ENCODE measurements at regions not wholly inside any gene's neighbourhood (a gene's known extent, or its start where the extent isn't known, plus 50 kb on each side); places are given as distances from the start of the nearest gene placed in this dataset.

DNA sequence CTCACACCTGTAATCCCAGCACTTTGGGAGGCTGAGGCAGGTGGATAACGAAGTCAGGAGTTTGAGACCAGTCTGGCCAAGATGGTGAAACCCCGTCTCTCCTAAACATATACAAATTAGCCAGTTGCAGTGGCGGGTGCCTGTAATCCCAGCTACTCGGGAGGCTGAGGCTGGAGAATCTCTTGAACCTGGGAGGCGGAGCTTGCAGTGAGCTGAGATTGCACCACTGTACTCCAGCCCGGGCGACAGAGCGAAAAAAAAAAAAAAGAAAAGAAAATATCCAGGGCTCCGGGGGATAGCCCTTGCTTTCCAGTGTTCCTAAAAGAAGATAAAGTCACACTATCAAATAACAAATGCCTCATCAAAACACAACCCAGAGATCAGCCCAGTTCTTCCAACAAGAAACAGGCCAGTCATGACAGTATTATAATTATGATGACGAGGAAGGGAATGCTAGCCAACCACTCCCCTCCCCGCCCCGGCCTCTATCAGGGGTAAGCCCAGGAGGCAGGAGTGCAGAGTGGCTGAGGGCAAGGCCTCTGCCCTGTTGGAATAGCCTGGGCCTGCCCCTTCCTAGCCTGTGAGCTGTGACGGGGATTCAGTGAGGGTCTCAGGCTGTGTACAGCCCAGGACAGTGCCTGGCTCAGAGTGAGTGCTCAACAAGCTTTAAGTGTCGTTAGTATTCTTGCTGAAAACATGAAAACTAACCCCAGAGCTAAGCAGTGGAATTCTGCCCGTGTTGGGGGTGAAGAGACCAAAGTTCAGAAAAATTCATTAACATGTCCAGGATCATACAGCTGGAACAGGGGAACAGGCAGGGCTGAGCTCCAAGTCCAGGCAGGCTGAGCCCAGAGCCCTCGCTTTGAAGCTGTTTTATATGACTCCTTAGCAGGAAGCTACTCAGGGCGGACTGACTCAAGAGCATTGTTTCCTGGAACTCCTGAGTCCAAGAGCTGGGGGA, 54.3 kb downstream of the FAM241B start:
- no peak for TF ChIP-seq EP300 (IDR thresholded peaks at IDR 0.05)
- TF ChIP-seq POLR2AphosphoS5 (IDR thresholded peaks at IDR 0.05): no peak
- TF ChIP-seq, protein P1, sequence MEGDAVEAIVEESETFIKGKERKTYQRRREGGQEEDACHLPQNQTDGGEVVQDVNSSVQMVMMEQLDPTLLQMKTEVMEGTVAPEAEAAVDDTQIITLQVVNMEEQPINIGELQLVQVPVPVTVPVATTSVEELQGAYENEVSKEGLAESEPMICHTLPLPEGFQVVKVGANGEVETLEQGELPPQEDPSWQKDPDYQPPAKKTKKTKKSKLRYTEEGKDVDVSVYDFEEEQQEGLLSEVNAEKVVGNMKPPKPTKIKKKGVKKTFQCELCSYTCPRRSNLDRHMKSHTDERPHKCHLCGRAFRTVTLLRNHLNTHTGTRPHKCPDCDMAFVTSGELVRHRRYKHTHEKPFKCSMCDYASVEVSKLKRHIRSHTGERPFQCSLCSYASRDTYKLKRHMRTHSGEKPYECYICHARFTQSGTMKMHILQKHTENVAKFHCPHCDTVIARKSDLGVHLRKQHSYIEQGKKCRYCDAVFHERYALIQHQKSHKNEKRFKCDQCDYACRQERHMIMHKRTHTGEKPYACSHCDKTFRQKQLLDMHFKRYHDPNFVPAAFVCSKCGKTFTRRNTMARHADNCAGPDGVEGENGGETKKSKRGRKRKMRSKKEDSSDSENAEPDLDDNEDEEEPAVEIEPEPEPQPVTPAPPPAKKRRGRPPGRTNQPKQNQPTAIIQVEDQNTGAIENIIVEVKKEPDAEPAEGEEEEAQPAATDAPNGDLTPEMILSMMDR (IDR thresholded peaks at IDR 0.05): no peak
- TF ChIP-seq POLR2A (IDR thresholded peaks at IDR 0.05): no peak
- Histone ChIP-seq H3K27me3 (peaks cover 8% of the 10 kb centered on the region), H3K36me3 (no peaks in the 10 kb centered on the region), H3K9me3 (no peaks in the 10 kb centered on the region), H3K27ac (peak overlapping the region; percentile 75), H3K4me3 (no peak overlapping the region), H3K4me1 (peaks cover 35% of the 10 kb centered on the region)
- WGBS: 54% methylated on average over 16 of the region's 17 CpGs
- DNase-seq (ENCODE audit: low spot score in 2 of 2): peak in 1 of 2 donors; percentile 4

DNA sequence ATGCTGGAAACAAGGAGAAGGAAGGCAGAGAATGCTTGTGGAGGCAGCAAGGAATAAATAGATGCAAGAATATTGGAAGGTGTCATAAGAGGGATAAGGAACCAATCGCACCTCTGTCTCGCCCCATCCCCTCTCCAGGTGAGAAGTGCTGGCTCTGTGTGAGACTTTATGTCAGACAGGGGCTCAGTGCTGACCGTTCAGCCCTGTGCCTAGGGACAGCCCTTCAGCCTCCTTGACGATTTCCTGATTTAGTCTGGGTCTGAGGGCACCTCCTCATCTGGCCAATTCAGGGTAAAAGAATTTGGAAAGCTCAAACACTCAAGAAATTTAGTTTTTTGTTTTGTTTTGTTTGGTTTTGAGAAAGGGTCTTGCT, 54.9 kb downstream of the FAM241B start:
- Histone ChIP-seq H3K27ac (peak overlapping the region; percentile 75), H3K4me3 (no peak overlapping the region), H3K9me3 (no peaks in the 10 kb centered on the region), H3K4me1 (peaks cover 35% of the 10 kb centered on the region), H3K27me3 (peaks cover under 1% of the 10 kb centered on the region), H3K36me3 (no peaks in the 10 kb centered on the region)
- TF ChIP-seq POLR2AphosphoS5 (IDR thresholded peaks at IDR 0.05) (no peak), EP300 (IDR thresholded peaks at IDR 0.05) (no peak), POLR2A (IDR thresholded peaks at IDR 0.05) (no peak)
- TF ChIP-seq, protein P1 (IDR thresholded peaks at IDR 0.05): no peak
- 78% methylated on average over 4 of the region's 4 CpGs for WGBS
- DNase-seq (ENCODE audit: low spot score in 2 of 2): no peak

DNA sequence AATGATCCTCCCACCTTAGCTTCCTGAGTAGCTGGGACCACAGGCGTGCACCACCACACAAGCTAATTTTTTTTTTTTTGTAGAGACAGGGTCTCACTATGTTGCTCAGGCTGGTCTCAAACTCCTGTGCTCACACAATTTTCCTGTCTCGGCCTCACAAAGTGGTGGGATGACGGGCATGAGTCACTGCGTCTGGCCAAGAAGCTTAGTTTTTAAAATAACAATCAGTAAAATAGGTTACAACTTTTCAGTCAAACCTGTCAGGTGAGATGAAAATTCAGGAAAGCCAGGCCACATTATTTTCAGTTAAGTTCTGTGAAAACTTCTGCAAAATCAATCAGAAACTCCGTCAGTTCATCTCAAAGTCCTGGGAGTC, 55.4 kb downstream of the FAM241B start:
- H3K27me3 ChIP-seq: no peaks in the 10 kb centered on the region
- H3K27ac ChIP-seq: peak overlapping the region; percentile 75
- no peaks in the 10 kb centered on the region for H3K9me3 ChIP-seq
- TF ChIP-seq, protein P1 (IDR thresholded peaks at IDR 0.05): no peak
- TF ChIP-seq POLR2AphosphoS5 (IDR thresholded peaks at IDR 0.05) (no peak), POLR2A (IDR thresholded peaks at IDR 0.05) (no peak), EP300 (IDR thresholded peaks at IDR 0.05) (no peak)
- H3K4me1 ChIP-seq: peaks cover 35% of the 10 kb centered on the region
- no peak for DNase-seq (ENCODE audit: low spot score in 2 of 2)
- H3K36me3 ChIP-seq: no peaks in the 10 kb centered on the region
- no peak overlapping the region for H3K4me3 ChIP-seq
- WGBS: 67% methylated on average over 5 of the region's 5 CpGs

DNA sequence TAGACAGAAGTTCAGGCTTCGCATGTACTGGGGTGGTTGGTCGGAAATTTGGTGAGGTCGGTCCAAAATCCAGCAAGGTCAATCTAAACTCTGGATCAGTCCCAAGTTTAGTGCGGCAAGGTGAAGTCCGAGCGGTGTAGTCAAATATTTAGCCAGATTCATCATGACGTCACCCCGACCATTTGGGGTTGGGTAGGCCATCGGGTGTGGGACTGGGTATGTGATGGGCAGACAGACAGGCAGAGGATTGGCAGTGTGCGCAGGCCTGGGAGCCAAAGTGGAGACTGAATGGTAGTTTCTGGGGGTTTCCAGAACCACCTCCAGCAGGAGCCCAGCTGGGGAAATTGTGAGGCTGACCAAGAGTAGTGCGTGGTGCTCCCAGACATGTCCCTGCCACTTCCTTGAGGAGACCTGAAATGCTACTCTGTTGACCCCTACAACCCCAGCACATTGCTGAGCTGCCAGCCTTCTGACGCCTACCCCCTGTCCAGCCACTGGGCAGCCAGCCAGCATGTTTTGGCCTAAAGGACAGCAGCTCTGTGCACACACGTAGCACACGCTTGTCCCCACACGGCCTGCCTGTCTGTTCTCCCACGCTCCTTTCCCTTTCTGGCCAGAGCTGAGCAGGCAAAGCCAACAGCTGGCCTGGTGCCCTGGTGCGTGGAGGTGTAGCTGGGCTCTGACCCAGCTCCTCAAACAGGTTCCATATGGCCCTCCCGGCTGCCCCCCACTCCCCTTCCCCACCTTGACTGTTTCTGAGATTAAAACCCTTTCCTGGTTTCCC, 55.9 kb downstream of the FAM241B start:
- TF ChIP-seq, protein P1 (IDR thresholded peaks at IDR 0.05): no peak
- Histone ChIP-seq H3K36me3 (no peaks in the 10 kb centered on the region), H3K9me3 (no peaks in the 10 kb centered on the region), H3K4me1 (peaks cover 35% of the 10 kb centered on the region), H3K27ac (no peak overlapping the region), H3K27me3 (no peaks in the 10 kb centered on the region), H3K4me3 (no peak overlapping the region)
- 64% methylated on average over 15 of the region's 18 CpGs for WGBS
- no peak for DNase-seq (ENCODE audit: low spot score in 2 of 2)

DNA sequence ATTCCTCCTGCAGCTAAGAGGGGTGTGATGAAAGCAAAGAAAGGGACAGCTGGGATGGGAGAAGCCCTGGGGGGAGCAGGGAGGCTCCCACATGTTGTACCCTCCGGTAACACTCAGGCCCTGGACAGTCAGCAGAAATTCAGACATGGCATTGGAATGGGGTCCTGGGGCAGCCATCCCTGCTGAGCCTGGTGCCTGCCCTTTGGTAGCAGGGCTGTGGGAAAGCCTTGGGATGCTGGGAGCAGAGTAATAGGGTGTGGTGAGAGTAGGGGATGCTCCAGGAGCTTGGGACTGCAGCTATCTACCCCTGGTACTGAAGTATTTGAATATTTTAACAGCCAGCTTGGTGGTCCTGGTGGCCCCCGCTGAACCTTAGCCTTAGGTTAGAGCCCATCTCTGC, 56.8 kb downstream of the FAM241B start:
- Histone ChIP-seq H3K27me3 (no peaks in the 10 kb centered on the region), H3K4me1 (peaks cover 35% of the 10 kb centered on the region), H3K4me3 (no peak overlapping the region), H3K36me3 (no peaks in the 10 kb centered on the region), H3K9me3 (no peaks in the 10 kb centered on the region), H3K27ac (no peak overlapping the region)
- DNase-seq (ENCODE audit: low spot score in 2 of 2): no peak
- TF ChIP-seq, protein P1 (IDR thresholded peaks at IDR 0.05): no peak
- TF ChIP-seq EP300 (IDR thresholded peaks at IDR 0.05) (no peak), POLR2A (IDR thresholded peaks at IDR 0.05) (no peak), POLR2AphosphoS5 (IDR thresholded peaks at IDR 0.05) (no peak)
- WGBS: 90% methylated on average over 2 of the region's 2 CpGs
